Astrocyte (in vitro differentiated cells and primary cell): ENCODE measurements at regions not wholly inside any gene's neighbourhood (a gene's known extent, or its start where the extent isn't known, plus 50 kb on each side); places are given as distances from the start of the nearest gene placed in this dataset.

Source experiments
- DNase-seq: peaks from one replicate; pipeline ENCODE4 v3.0.0-alpha.2; 2010; ENCODE audit warnings: low read depth
- FAIRE-seq: peaks from 2 replicates; lab custom pipeline; 2011; peaks lifted over from hg19 to GRCh38; lab: Jason Lieb, UNC
- H2AFZ ChIP-seq: 2 replicates; pipeline ENCODE4 v1.6.0; 2012; ENCODE audit warnings: low read depth, low read length, inconsistent platforms
- H3K27ac ChIP-seq: 2 replicates; pipeline ENCODE4 v1.5.1; 2011; ENCODE audit warnings: low read depth, low read length, inconsistent platforms
- H3K27me3 ChIP-seq: 2 replicates; pipeline ENCODE4 v1.6.0; 2011; ENCODE audit warnings: low read length, inconsistent platforms; ENCODE audit not compliant: insufficient read depth
- H3K36me3 ChIP-seq: 2 replicates; pipeline ENCODE4 v1.5.1; 2011; ENCODE audit warnings: low read length, inconsistent platforms; ENCODE audit not compliant: insufficient read depth
- H3K4me1 ChIP-seq: 2 replicates; pipeline ENCODE4 v1.5.1; 2011; ENCODE audit warnings: low read length, inconsistent platforms; ENCODE audit not compliant: insufficient read depth
- H3K4me2 ChIP-seq: 2 replicates; pipeline ENCODE4 v1.6.0; 2012; ENCODE audit warnings: low read length, inconsistent platforms
- H3K4me3 ChIP-seq: 2 replicates; pipeline ENCODE4 v1.5.1; 2011; ENCODE audit warnings: low read depth, mild to moderate bottlenecking, low read length, inconsistent platforms; ENCODE audit not compliant: insufficient read depth
- H3K79me2 ChIP-seq: 2 replicates; pipeline ENCODE4 v1.6.0; 2012; ENCODE audit warnings: mild to moderate bottlenecking, low read length, inconsistent platforms; ENCODE audit not compliant: insufficient read depth
- H3K9ac ChIP-seq: 2 replicates; pipeline ENCODE4 v1.6.0; 2012; ENCODE audit warnings: mild to moderate bottlenecking, low read length, inconsistent platforms
- H3K9me3 ChIP-seq: 2 replicates; pipeline ENCODE4 v1.5.1; 2012; ENCODE audit warnings: low read depth, mild to moderate bottlenecking, low read length, inconsistent platforms; ENCODE audit not compliant: insufficient read depth
- H4K20me1 ChIP-seq: 2 replicates; pipeline ENCODE4 v1.6.0; 2012; ENCODE audit warnings: low read length, inconsistent platforms; ENCODE audit not compliant: insufficient read depth
- H3K27ac Mint-ChIP-seq: one replicate; pipeline ENCODE4 v1.8.0; 2021; ENCODE audit warnings: mild to moderate bottlenecking, mixed read lengths; ENCODE audit not compliant: unreplicated experiment
- H3K27me3 Mint-ChIP-seq: one replicate; pipeline ENCODE4 v1.8.0; 2021; ENCODE audit warnings: low read depth, mixed read lengths; ENCODE audit not compliant: unreplicated experiment
- H3K36me3 Mint-ChIP-seq: one replicate; pipeline ENCODE4 v1.8.0; 2021; ENCODE audit warnings: low read depth, mixed read lengths; ENCODE audit not compliant: unreplicated experiment
- H3K4me1 Mint-ChIP-seq: one replicate; pipeline ENCODE4 v1.8.0; 2021; ENCODE audit warnings: low read depth, mixed read lengths; ENCODE audit not compliant: unreplicated experiment
- H3K4me3 Mint-ChIP-seq: one replicate; pipeline ENCODE4 v1.8.0; 2021; ENCODE audit warnings: mild to moderate bottlenecking, moderate library complexity, mixed read lengths; ENCODE audit not compliant: unreplicated experiment
- H3K9me3 Mint-ChIP-seq: one replicate; pipeline ENCODE4 v1.8.0; 2021; ENCODE audit warnings: mild to moderate bottlenecking, mixed read lengths; ENCODE audit not compliant: unreplicated experiment
- CTCF ChIP-seq: IDR thresholded peaks from 2 replicates; pipeline ENCODE4 v1.5.1; 2011; ENCODE audit warnings: low read depth, mild to moderate bottlenecking, inconsistent platforms, low read length, moderate library complexity; ENCODE audit not compliant: insufficient read depth
- EZH2 ChIP-seq: IDR thresholded peaks from 2 replicates; pipeline ENCODE4 v1.6.1; 2012; ENCODE audit warnings: mild to moderate bottlenecking, low read length, inconsistent platforms; ENCODE audit not compliant: insufficient read depth

DNA sequence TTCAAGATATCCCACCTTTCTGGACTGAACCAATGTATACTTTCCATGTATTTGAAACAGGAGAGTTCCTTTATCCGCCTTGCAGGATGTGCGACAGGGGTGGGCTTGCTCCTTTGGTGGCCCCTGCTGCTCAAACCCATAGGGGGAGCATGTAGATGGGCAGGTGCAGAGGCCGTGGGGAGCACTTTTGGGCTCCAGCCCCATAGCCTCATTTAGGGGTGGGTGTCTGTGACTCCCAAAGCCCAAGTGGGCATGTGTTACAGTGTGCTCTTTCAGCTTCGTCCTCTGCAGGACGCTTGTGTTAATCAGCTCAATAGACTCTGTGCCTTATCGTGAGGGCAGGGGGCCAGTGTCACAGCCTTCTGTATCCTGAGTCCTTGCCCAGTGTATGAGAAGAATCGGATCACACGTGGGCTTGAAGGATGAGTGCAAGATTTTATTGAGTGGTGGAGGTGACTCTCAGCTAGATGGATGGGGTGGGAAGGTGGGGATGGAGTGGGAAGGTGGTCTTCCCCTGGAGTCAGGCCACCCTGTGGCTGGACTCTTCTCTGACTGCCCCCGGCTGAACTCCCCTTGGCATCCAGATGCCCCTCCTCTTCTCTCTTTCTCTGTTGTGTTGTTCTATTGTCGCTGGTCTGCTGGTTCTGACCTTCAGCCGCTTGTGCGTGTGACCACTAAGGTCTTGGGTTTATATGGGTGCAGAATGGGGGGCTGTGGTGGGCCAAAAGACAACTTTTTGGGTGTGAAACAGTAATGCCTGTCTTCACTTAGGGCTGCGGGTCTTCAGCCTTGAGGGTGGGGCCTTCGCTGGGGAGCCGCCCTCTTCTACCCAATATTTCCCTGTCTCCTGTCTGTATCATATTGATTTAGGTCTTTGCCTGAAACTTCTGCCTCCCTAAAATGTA lies 262.2 kb downstream of the GLRX3 start:
- no peaks in the 10 kb centered on the region for H4K20me1 ChIP-seq
- no peak overlapping the region for H3K27ac ChIP-seq
- Mint-ChIP-seq H3K36me3 (no peaks in the 10 kb centered on the region), H3K4me1 (no peaks in the 10 kb centered on the region), H3K27me3 (no peaks in the 10 kb centered on the region), H3K4me3 (no peak overlapping the region), H3K27ac (no peak overlapping the region), H3K9me3 (peaks cover 16% of the 10 kb centered on the region)
- no peak for TF ChIP-seq CTCF
- no peak for TF ChIP-seq EZH2
- no peak overlapping the region for H3K4me2 ChIP-seq
- no peak overlapping the region for H3K9ac ChIP-seq
- H3K79me2 ChIP-seq, result no peaks in the 10 kb centered on the region
- H3K27me3 ChIP-seq, result no peaks in the 10 kb centered on the region
- H3K4me1 ChIP-seq, result no peaks in the 10 kb centered on the region
- no peak for FAIRE-seq
- peaks cover 6% of the 10 kb centered on the region for H3K9me3 ChIP-seq
- no peak overlapping the region for H3K4me3 ChIP-seq
- DNase-seq, result no peak
- no peaks in the 10 kb centered on the region for H3K36me3 ChIP-seq
- H2AFZ ChIP-seq, result no peak overlapping the region

DNA sequence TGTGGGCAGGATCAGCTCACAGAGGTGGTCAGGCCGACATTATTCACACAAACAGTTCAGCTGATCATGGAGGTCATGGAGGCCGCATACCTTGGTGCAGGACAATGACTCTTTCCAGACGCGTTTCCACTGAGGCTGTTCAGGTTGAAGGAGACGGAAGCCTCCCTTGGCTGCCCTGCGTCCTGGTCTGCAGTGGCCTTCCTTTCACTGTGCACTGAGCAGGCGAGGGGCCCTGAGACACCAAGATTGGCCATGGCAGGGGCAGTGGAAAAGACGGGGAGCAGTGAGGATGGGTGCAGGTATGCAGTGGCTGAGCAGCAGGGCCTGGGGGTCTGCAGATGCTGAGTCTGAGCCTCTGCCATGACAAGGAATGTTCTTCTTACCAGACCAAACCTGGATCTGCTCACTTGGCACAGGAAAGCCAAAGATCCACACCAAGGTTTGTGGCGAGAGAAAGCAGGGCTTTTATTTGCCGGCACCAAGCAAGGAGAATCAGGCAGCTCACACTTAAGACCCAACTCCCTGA lies 263.3 kb downstream of the GLRX3 start:
- no peak for FAIRE-seq

More for the DNA sequence above, 263.3 kb downstream of the GLRX3 start:
- no peaks in the 10 kb centered on the region for H3K27me3 ChIP-seq
- H3K36me3 ChIP-seq, result no peaks in the 10 kb centered on the region
- Mint-ChIP-seq H3K4me3 (no peak overlapping the region), H3K36me3 (no peaks in the 10 kb centered on the region), H3K9me3 (peaks cover 14% of the 10 kb centered on the region), H3K27me3 (no peaks in the 10 kb centered on the region), H3K27ac (no peak overlapping the region), H3K4me1 (no peaks in the 10 kb centered on the region)
- no peak overlapping the region for H3K27ac ChIP-seq
- no peak overlapping the region for H3K4me3 ChIP-seq
- no peak overlapping the region for H3K4me2 ChIP-seq
- DNase-seq, result no peak
- H3K9me3 ChIP-seq, result peaks cover 6% of the 10 kb centered on the region
- H4K20me1 ChIP-seq, result no peaks in the 10 kb centered on the region
- H3K4me1 ChIP-seq, result no peaks in the 10 kb centered on the region
- H3K79me2 ChIP-seq, result no peaks in the 10 kb centered on the region
- TF ChIP-seq CTCF, result no peak
- no peak for TF ChIP-seq EZH2
- no peak overlapping the region for H2AFZ ChIP-seq
- H3K9ac ChIP-seq, result no peak overlapping the region
